SU-DHL-6 (cell line): ENCODE measurements at regions not wholly inside any gene's neighbourhood (a gene's known extent, or its start where the extent isn't known, plus 50 kb on each side); places are given as distances from the start of the nearest gene placed in this dataset.

Source experiments
- EZH2phosphoT487 ChIP-seq: fragments of 200-600 bp; sonication (generic), shearing (Covaris generic); conservative IDR thresholded peaks from 2 replicates; pipeline ENCODE4 v1.6.1; 2018; ENCODE audit warnings: mild to moderate bottlenecking, antibody characterized with exemption, low read length, moderate library complexity, mixed read lengths
- TF ChIP-seq, protein P1 (sequence below): fragments of 200-600 bp; sonication (generic); IDR thresholded peaks from one replicate; pipeline ENCODE4 v1.5.1; 2017; ENCODE audit warnings: antibody characterized with exemption, mild to moderate bottlenecking, low read length, moderate library complexity; ENCODE audit not compliant: insufficient read depth, poor library complexity, severe bottlenecking

DNA sequence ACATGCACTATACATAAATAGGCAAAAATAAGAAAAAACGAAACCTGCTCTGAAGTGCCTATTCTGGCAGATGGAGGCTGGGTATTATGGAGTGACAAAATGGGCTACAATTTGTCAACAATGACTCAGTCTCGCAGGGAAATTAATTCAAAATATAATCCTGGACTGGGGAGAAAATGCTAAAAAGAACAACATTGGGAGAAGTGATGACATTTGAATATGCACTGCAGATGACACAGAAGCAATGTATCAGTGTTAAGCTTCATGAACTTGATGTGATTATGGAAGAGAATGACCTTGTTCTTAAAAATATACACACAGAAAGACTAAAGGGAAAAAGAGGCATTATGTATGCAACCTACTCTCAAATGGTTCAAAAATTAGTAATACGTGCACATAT, 74.8 kb upstream of the PSMD7 start:
- TF ChIP-seq, protein P1, sequence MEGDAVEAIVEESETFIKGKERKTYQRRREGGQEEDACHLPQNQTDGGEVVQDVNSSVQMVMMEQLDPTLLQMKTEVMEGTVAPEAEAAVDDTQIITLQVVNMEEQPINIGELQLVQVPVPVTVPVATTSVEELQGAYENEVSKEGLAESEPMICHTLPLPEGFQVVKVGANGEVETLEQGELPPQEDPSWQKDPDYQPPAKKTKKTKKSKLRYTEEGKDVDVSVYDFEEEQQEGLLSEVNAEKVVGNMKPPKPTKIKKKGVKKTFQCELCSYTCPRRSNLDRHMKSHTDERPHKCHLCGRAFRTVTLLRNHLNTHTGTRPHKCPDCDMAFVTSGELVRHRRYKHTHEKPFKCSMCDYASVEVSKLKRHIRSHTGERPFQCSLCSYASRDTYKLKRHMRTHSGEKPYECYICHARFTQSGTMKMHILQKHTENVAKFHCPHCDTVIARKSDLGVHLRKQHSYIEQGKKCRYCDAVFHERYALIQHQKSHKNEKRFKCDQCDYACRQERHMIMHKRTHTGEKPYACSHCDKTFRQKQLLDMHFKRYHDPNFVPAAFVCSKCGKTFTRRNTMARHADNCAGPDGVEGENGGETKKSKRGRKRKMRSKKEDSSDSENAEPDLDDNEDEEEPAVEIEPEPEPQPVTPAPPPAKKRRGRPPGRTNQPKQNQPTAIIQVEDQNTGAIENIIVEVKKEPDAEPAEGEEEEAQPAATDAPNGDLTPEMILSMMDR = no peak
- no peak for TF ChIP-seq EZH2phosphoT487
